ENCODE measurements at regions not wholly inside any gene's neighbourhood (a gene's known extent, or its start where the extent isn't known, plus 50 kb on each side); places are given as distances from the start of the nearest gene placed in this dataset.

- TF ChIP-seq, protein P1, sequence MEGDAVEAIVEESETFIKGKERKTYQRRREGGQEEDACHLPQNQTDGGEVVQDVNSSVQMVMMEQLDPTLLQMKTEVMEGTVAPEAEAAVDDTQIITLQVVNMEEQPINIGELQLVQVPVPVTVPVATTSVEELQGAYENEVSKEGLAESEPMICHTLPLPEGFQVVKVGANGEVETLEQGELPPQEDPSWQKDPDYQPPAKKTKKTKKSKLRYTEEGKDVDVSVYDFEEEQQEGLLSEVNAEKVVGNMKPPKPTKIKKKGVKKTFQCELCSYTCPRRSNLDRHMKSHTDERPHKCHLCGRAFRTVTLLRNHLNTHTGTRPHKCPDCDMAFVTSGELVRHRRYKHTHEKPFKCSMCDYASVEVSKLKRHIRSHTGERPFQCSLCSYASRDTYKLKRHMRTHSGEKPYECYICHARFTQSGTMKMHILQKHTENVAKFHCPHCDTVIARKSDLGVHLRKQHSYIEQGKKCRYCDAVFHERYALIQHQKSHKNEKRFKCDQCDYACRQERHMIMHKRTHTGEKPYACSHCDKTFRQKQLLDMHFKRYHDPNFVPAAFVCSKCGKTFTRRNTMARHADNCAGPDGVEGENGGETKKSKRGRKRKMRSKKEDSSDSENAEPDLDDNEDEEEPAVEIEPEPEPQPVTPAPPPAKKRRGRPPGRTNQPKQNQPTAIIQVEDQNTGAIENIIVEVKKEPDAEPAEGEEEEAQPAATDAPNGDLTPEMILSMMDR (conservative IDR thresholded peaks at IDR 0.05): no peak
- no peak for TF ChIP-seq EZH2 (IDR thresholded peaks at IDR 0.05; ENCODE audit: low read depth)
Measured at GRCh38 chrX:35288657-35289056, 346.1 kb downstream of the FAM47B start.
